ENCODE measurements at regions not wholly inside any gene's neighbourhood (a gene's known extent, or its start where the extent isn't known, plus 50 kb on each side); places are given as distances from the start of the nearest gene placed in this dataset.

GRCh38 chr7:68279827-68280400 lies 1283.3 kb downstream of the TYW1 start:
- TF ChIP-seq CTCF (IDR thresholded peaks at IDR 0.05 in 4 of 5, conservative IDR thresholded peaks at IDR 0.05 in 1 of 5) (no peak), POLR2A (IDR thresholded peaks at IDR 0.05) (no peak)

Measured in gastrocnemius medialis (tissue), 4 donors.